Mesenchymal stem cell (in vitro differentiated cells and primary cell): ENCODE measurements at regions not wholly inside any gene's neighbourhood (a gene's known extent, or its start where the extent isn't known, plus 50 kb on each side); places are given as distances from the start of the nearest gene placed in this dataset.
A peak's percentile ranks its signal among the peaks of the same experiment; 100 is the strongest.

ENCODE experiments used
- DNase-seq: peaks from one replicate; pipeline ENCODE4 v3.0.0-alpha.2; 2013
- H2AFZ ChIP-seq: one replicate; pipeline ENCODE4 v1.6.1; 2013; ENCODE audit warnings: low read depth, mild to moderate bottlenecking, control low read depth, inconsistent platforms, low read length, moderate library complexity
- H2AK5ac ChIP-seq: 2 replicates; pipeline ENCODE4 v1.6.1; 2013; ENCODE audit warnings: low read length, moderate library complexity, mild to moderate bottlenecking, inconsistent platforms; ENCODE audit not compliant: severe bottlenecking
- H2BK120ac ChIP-seq: one replicate; pipeline ENCODE4 v1.6.1; 2013; ENCODE audit warnings: low read depth, mild to moderate bottlenecking, inconsistent platforms, low read length, moderate library complexity
- H2BK12ac ChIP-seq, 2 experiments: one replicate each; pipeline ENCODE4 v1.6.1; 2013; ENCODE audit warnings: inconsistent platforms in 2 of 2, low read length in 2 of 2, mild to moderate bottlenecking in 2 of 2, moderate library complexity in 2 of 2, control low read depth in 1 of 2
- H2BK15ac ChIP-seq: one replicate; pipeline ENCODE4 v1.6.1; 2013; ENCODE audit warnings: mild to moderate bottlenecking, low read depth, inconsistent platforms; ENCODE audit not compliant: poor library complexity, severe bottlenecking
- H2BK5ac ChIP-seq: 2 replicates; pipeline ENCODE4 v1.6.1; 2013; ENCODE audit warnings: low read depth, mild to moderate bottlenecking, low read length, control low read depth, inconsistent platforms; ENCODE audit not compliant: poor library complexity, severe bottlenecking
- H3K14ac ChIP-seq, 2 experiments: one replicate each; pipeline ENCODE4 v1.6.1; 2013; ENCODE audit warnings: inconsistent platforms in 2 of 2, low read length in 2 of 2, control low read depth in 1 of 2, mild to moderate bottlenecking in 1 of 2, moderate library complexity in 1 of 2
- H3K18ac ChIP-seq, 2 experiments: one replicate each; pipeline ENCODE4 v1.6.1; 2013; ENCODE audit warnings: inconsistent platforms in 2 of 2, low read length in 2 of 2, control low read depth in 1 of 2, low read depth in 1 of 2, mild to moderate bottlenecking in 1 of 2
- H3K23ac ChIP-seq, 2 experiments: one replicate each; pipeline ENCODE4 v1.6.1; 2013; ENCODE audit warnings: inconsistent platforms in 2 of 2, low read length in 2 of 2, mild to moderate bottlenecking in 2 of 2, moderate library complexity in 2 of 2, control low read depth in 1 of 2
- H3K27ac ChIP-seq: 2 replicates; pipeline ENCODE4 v1.5.1; 2013; ENCODE audit warnings: mild to moderate bottlenecking, moderate library complexity, low read length, control low read depth, inconsistent platforms; ENCODE audit not compliant: poor library complexity, severe bottlenecking
- H3K27me3 ChIP-seq, 2 experiments: 2 replicates each; pipeline versions ENCODE4 v1.6.1 to v1.7.0; 2013; ENCODE audit warnings: low read length in 2 of 2, mild to moderate bottlenecking in 2 of 2, moderate library complexity in 2 of 2, control low read depth in 1 of 2, inconsistent platforms in 1 of 2; ENCODE audit not compliant: control insufficient read depth in 1 of 2, insufficient read depth in 1 of 2
- H3K36me3 ChIP-seq, 2 experiments: 2 replicates each; pipeline versions ENCODE4 v1.6.1 to v1.7.0; 2013; ENCODE audit warnings: low read length in 2 of 2, control low read depth in 1 of 2, inconsistent platforms in 1 of 2, low read depth in 1 of 2, mild to moderate bottlenecking in 1 of 2; ENCODE audit not compliant: insufficient read depth in 2 of 2, control insufficient read depth in 1 of 2
- H3K4ac ChIP-seq, 2 experiments: one replicate each; pipeline ENCODE4 v1.6.1; 2013; ENCODE audit warnings: inconsistent platforms in 2 of 2, low read length in 2 of 2, mild to moderate bottlenecking in 2 of 2, moderate library complexity in 2 of 2, control low read depth in 1 of 2, low read depth in 1 of 2
- H3K4me1 ChIP-seq: 2 replicates; pipeline ENCODE4 v1.6.1; 2013; ENCODE audit warnings: low read depth, low read length, control low read depth; ENCODE audit not compliant: control insufficient read depth, insufficient read depth
- H3K4me2 ChIP-seq: 2 replicates; pipeline ENCODE4 v1.6.1; 2013; ENCODE audit warnings: low read length, mild to moderate bottlenecking, inconsistent platforms; ENCODE audit not compliant: poor library complexity, severe bottlenecking
- H3K4me3 ChIP-seq, 2 experiments: 2 replicates each; pipeline versions ENCODE4 v1.5.1 to v1.7.0; 2013; ENCODE audit warnings: low read length in 2 of 2, mild to moderate bottlenecking in 2 of 2, control low read depth in 1 of 2, low read depth in 1 of 2; ENCODE audit not compliant: insufficient read depth in 1 of 2
- H3K79me1 ChIP-seq: replicated peaks from 2 replicates; pipeline ENCODE4 v1.6.1; 2013; ENCODE audit warnings: mild to moderate bottlenecking, control low read depth, low read length, inconsistent platforms; ENCODE audit not compliant: poor library complexity, severe bottlenecking
- H3K9ac ChIP-seq: 2 replicates; pipeline ENCODE4 v1.7.0; 2013; ENCODE audit warnings: mild to moderate bottlenecking, low read length, moderate library complexity
- H3K9me3 ChIP-seq: 2 replicates; pipeline ENCODE4 v1.7.0; 2013; ENCODE audit warnings: mild to moderate bottlenecking, low read length; ENCODE audit not compliant: control insufficient read depth
- H4K8ac ChIP-seq: one replicate; pipeline ENCODE4 v1.6.1; 2013; ENCODE audit warnings: inconsistent platforms, mild to moderate bottlenecking, low read length, moderate library complexity
- H4K91ac ChIP-seq: one replicate; pipeline ENCODE4 v1.6.1; 2013; ENCODE audit warnings: mild to moderate bottlenecking, low read length, inconsistent platforms
- WGBS: methylation state at CpG from one replicate; pipeline ENCODE4 v1.1.7; 2013; ENCODE audit warnings: mixed read lengths; 5-methylcytosine and 5-hydroxymethylcytosine counted together

DNA sequence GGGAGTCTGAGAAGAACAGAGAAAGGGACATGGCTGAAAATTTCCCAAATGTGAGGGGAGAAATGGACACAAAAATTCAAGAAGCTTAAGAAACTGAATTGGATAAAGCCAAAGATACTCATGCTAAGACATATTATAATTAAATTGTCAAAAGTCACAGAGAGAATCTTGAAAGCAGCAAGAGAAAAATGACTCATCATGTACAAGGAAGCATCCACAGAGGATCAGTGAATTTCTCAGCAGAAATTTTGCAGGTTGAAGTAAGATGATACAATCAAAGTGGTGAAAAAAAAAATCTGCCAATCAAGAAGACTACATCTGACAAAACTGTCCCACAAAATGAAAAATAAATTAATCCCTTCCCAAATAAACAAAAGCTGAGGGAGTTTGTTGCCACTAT lies 56.8 kb downstream of the MPP7 start:
- H3K9ac ChIP-seq: no peak overlapping the region
- no peak overlapping the region for H2BK12ac ChIP-seq
- H3K4ac ChIP-seq: no peak overlapping the region
- no peak overlapping the region for H3K14ac ChIP-seq
- no peak overlapping the region for H3K18ac ChIP-seq
- H4K91ac ChIP-seq: no peak overlapping the region
- no peaks in the 10 kb centered on the region for H3K36me3 ChIP-seq
- H2BK120ac ChIP-seq: no peak overlapping the region
- no peak overlapping the region for H3K27ac ChIP-seq
- no peak overlapping the region for H3K4me2 ChIP-seq
- no peak overlapping the region for H4K8ac ChIP-seq
- H3K9me3 ChIP-seq: no peaks in the 10 kb centered on the region
- peaks cover 0 to 17% of the 10 kb centered on the region in 2 experiments for H3K27me3 ChIP-seq
- no peak overlapping the region for H2AK5ac ChIP-seq
- H2BK15ac ChIP-seq: no peak overlapping the region
- no peak overlapping the region for H2BK5ac ChIP-seq
- no peak for DNase-seq
- H3K79me1 ChIP-seq: peaks cover 6% of the 10 kb centered on the region
- H3K4me1 ChIP-seq: peaks cover 3% of the 10 kb centered on the region
- H3K4me3 ChIP-seq: no peak overlapping the region
- H3K23ac ChIP-seq: no peak overlapping the region
- H2AFZ ChIP-seq: no peak overlapping the region

DNA sequence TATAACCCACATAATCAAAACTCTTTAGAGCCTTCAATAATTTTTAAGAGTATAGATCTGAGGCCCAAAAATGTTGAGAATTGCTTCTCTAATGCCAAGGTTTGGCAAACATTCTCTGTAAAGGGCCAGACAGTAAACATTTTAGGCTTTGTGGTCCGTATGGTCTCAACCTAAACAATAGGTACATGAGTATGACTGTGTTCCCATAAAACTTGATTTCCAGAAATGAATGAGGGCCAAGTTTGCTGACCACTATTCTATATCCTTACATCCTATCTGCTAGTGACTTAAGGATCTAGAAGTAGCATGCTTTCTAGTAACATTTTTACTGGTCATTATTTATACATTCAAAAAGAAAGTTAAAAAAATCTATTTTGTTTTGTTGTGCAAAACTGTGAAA lies 58.9 kb downstream of the MPP7 start:
- no peak overlapping the region for H4K91ac ChIP-seq
- H2AK5ac ChIP-seq: no peak overlapping the region
- H3K27me3 ChIP-seq: peaks cover 0 to 17% of the 10 kb centered on the region in 2 experiments
- DNase-seq: no peak
- H3K14ac ChIP-seq: no peak overlapping the region
- no peak overlapping the region for H3K4ac ChIP-seq
- peaks cover 3% of the 10 kb centered on the region for H3K4me1 ChIP-seq
- no peak overlapping the region for H3K4me2 ChIP-seq
- no peak overlapping the region for H2BK5ac ChIP-seq
- H2AFZ ChIP-seq: no peak overlapping the region
- no peaks in the 10 kb centered on the region for H3K36me3 ChIP-seq
- no peak overlapping the region for H3K23ac ChIP-seq
- no peak overlapping the region for H3K27ac ChIP-seq
- H3K79me1 ChIP-seq: peaks cover 2% of the 10 kb centered on the region
- no peak overlapping the region for H3K9ac ChIP-seq
- no peak overlapping the region for H2BK120ac ChIP-seq
- no peaks in the 10 kb centered on the region for H3K9me3 ChIP-seq
- 83% methylated on average over 1 of the region's 1 CpG for WGBS
- no peak overlapping the region for H4K8ac ChIP-seq
- H2BK12ac ChIP-seq: no peak overlapping the region
- H2BK15ac ChIP-seq: no peak overlapping the region
- no peak overlapping the region for H3K4me3 ChIP-seq
- H3K18ac ChIP-seq: no peak overlapping the region

DNA sequence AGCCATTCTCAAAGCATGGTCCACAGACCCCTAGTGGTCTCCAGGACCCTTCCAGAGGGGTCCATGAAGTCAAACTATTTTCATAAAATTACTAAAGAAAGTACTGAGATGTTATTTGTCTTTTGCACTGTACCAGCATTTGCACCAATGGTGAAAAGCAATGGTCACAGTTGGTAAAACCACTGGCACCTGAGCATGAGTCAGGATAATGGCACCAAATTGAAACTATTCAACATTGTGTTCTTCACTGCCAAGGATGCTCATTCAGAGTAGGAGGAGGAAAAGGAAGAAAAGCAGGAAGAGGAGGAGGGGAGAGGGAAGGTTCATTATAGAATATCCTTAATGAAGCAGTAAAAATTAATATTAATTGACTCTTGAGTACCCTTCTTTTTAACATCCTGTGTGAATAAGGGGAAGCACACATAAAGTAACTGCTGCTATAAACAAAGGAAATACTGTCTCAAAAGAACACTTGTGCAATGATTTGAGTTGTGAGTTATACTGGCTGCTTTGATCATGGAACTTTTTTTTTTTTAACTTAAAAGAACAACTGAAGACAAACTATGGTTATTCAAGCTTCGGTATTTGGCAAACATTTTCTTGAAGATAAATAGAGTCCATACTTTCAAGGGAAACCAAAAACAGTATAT lies 60.2 kb downstream of the MPP7 start:
- no peak overlapping the region for H2AFZ ChIP-seq
- H3K23ac ChIP-seq: no peak overlapping the region
- H4K8ac ChIP-seq: no peak overlapping the region
- no peak overlapping the region for H3K14ac ChIP-seq
- no peak overlapping the region for H3K9ac ChIP-seq
- no peak overlapping the region for H2BK120ac ChIP-seq
- H3K27ac ChIP-seq: no peak overlapping the region
- WGBS: no CpG with 5 or more reads among the region's 1 CpG
- no peak overlapping the region for H2BK15ac ChIP-seq
- no peak overlapping the region for H3K4me2 ChIP-seq
- H3K36me3 ChIP-seq: no peaks in the 10 kb centered on the region
- no peak overlapping the region for H4K91ac ChIP-seq
- no peaks in the 10 kb centered on the region for H3K4me1 ChIP-seq
- no peaks in the 10 kb centered on the region for H3K9me3 ChIP-seq
- no peak overlapping the region for H3K4me3 ChIP-seq
- no peak overlapping the region for H2BK5ac ChIP-seq
- no peak overlapping the region for H2BK12ac ChIP-seq
- no peak overlapping the region for H3K4ac ChIP-seq
- no peak for DNase-seq
- peaks cover 0 to 17% of the 10 kb centered on the region in 2 experiments for H3K27me3 ChIP-seq
- H3K79me1 ChIP-seq: no peaks in the 10 kb centered on the region
- H2AK5ac ChIP-seq: no peak overlapping the region
- H3K18ac ChIP-seq: no peak overlapping the region

DNA sequence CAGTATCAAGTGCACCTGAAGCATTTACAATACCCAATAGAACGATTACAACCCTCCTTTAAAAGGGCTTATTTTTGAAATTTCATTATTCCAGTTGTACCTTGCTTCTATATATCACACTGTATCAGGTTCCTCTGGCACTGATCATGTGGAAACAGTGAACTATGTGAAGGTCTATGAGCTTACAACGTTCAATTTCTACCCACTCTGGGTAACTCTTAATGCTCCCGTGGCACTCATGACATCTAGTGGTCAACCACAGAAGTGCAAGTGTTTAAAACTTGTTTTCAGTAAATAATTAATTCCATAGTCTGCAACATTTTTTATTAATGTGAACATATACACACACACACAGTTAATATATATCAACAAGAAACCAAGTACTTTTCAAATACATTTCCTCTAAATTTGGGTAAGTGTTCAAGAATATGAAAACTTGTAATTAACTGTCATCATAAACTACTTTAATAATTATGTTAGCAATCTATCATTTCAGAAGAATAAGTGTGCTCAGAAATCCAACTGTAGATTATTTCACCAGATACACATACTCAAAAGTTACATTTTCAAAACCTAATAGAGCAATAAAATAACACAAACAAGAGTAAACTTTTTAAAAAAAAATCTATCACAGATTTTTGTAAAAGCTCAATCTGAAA lies 61.0 kb downstream of the MPP7 start:
- no peaks in the 10 kb centered on the region for H3K9me3 ChIP-seq
- H4K8ac ChIP-seq: no peak overlapping the region
- no peak overlapping the region for H3K23ac ChIP-seq
- no peak overlapping the region for H3K4me3 ChIP-seq
- peak; percentile 55 for DNase-seq
- H3K4me2 ChIP-seq: no peak overlapping the region
- no peak overlapping the region for H2AFZ ChIP-seq
- H2BK12ac ChIP-seq: no peak overlapping the region
- H3K27ac ChIP-seq: no peak overlapping the region
- no peaks in the 10 kb centered on the region for H3K79me1 ChIP-seq
- no peak overlapping the region for H3K4ac ChIP-seq
- H2BK120ac ChIP-seq: no peak overlapping the region
- H2BK5ac ChIP-seq: no peak overlapping the region
- no peaks in the 10 kb centered on the region for H3K36me3 ChIP-seq
- no peak overlapping the region for H3K18ac ChIP-seq
- no peak overlapping the region for H3K14ac ChIP-seq
- H3K9ac ChIP-seq: no peak overlapping the region
- no peak overlapping the region for H2AK5ac ChIP-seq
- H3K27me3 ChIP-seq: peaks cover 0 to 13% of the 10 kb centered on the region in 2 experiments
- no peak overlapping the region for H2BK15ac ChIP-seq
- H3K4me1 ChIP-seq: no peaks in the 10 kb centered on the region
- no peak overlapping the region for H4K91ac ChIP-seq
- WGBS: 5% methylated on average over 3 of the region's 3 CpGs
